ENCODE measurements at regions not wholly inside any gene's neighbourhood (a gene's known extent, or its start where the extent isn't known, plus 50 kb on each side); places are given as distances from the start of the nearest gene placed in this dataset.

DNA sequence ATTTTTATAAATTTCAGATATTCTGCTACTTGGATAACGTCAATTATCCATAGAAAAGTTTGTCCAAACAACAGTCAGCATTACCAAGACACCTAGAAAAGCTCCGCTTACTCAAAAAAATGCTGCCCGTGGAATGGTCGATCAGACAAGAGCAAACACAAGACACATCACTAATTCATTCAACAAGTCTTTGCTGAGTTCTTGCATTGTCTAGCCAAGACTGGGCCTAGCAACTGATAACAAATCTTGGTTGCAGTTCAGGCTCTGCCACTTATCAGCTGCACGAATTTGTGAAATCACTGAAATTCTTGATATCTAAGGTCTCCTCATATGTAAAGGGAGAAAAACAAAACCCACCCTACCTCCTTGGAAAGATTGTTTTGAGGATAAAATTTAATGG lies 168.3 kb downstream of the AKR1D1 start:
- TF ChIP-seq GLIS1 (tag by site-specific recombination; IDR thresholded peaks at IDR 0.05) (no peak), ZNF274 (IDR thresholded peaks at IDR 0.05; ENCODE audit: low read length) (no peak), ZNF274 (tag by site-specific recombination; IDR thresholded peaks at IDR 0.05; ENCODE audit: borderline replicate concordance) (no peak), ZNF423 (tag by site-specific recombination; IDR thresholded peaks at IDR 0.05) (no peak), REPIN1 (tag by site-specific recombination; IDR thresholded peaks at IDR 0.05; ENCODE audit: low read depth) (no peak), ZNF621 (tag by site-specific recombination; IDR thresholded peaks at IDR 0.05) (no peak), ZBTB21 (tag by site-specific recombination; IDR thresholded peaks at IDR 0.05) (no peak), ZNF214 (tag by site-specific recombination; IDR thresholded peaks at IDR 0.05; ENCODE audit: borderline replicate concordance) (no peak), TCF7L2 (IDR thresholded peaks at IDR 0.05; ENCODE audit: borderline replicate concordance, low read depth, low read length) (no peak), HOXA7 (CRISPR knock-in tag; IDR thresholded peaks at IDR 0.05; ENCODE audit: borderline replicate concordance) (no peak), TRIM28 (IDR thresholded peaks at IDR 0.05; ENCODE audit: borderline replicate concordance, low read length) (no peak)
- TF ChIP-seq, protein P1, sequence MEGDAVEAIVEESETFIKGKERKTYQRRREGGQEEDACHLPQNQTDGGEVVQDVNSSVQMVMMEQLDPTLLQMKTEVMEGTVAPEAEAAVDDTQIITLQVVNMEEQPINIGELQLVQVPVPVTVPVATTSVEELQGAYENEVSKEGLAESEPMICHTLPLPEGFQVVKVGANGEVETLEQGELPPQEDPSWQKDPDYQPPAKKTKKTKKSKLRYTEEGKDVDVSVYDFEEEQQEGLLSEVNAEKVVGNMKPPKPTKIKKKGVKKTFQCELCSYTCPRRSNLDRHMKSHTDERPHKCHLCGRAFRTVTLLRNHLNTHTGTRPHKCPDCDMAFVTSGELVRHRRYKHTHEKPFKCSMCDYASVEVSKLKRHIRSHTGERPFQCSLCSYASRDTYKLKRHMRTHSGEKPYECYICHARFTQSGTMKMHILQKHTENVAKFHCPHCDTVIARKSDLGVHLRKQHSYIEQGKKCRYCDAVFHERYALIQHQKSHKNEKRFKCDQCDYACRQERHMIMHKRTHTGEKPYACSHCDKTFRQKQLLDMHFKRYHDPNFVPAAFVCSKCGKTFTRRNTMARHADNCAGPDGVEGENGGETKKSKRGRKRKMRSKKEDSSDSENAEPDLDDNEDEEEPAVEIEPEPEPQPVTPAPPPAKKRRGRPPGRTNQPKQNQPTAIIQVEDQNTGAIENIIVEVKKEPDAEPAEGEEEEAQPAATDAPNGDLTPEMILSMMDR (tag by site-specific recombination; IDR thresholded peaks at IDR 0.05), result no peak
- TF ChIP-seq, protein P2, sequence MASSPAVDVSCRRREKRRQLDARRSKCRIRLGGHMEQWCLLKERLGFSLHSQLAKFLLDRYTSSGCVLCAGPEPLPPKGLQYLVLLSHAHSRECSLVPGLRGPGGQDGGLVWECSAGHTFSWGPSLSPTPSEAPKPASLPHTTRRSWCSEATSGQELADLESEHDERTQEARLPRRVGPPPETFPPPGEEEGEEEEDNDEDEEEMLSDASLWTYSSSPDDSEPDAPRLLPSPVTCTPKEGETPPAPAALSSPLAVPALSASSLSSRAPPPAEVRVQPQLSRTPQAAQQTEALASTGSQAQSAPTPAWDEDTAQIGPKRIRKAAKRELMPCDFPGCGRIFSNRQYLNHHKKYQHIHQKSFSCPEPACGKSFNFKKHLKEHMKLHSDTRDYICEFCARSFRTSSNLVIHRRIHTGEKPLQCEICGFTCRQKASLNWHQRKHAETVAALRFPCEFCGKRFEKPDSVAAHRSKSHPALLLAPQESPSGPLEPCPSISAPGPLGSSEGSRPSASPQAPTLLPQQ (tag by site-specific recombination; IDR thresholded peaks at IDR 0.05), result no peak
- TF ChIP-seq, protein P3, sequence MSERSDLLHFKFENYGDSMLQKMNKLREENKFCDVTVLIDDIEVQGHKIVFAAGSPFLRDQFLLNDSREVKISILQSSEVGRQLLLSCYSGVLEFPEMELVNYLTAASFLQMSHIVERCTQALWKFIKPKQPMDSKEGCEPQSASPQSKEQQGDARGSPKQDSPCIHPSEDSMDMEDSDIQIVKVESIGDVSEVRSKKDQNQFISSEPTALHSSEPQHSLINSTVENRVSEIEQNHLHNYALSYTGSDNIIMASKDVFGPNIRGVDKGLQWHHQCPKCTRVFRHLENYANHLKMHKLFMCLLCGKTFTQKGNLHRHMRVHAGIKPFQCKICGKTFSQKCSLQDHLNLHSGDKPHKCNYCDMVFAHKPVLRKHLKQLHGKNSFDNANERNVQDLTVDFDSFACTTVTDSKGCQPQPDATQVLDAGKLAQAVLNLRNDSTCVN (tag by site-specific recombination; optimal IDR thresholded peaks at IDR 0.05), result no peak

All from HEK293 (cell line).